A549 (cell line): ENCODE measurements at regions not wholly inside any gene's neighbourhood (a gene's known extent, or its start where the extent isn't known, plus 50 kb on each side); places are given as distances from the start of the nearest gene placed in this dataset.

ENCODE experiments used
- ATAC-seq, 2 experiments: fragments of 200-7000 bp in 1 of 2; fragments of >200 bp in 1 of 2; cut with Nextera tagmentation in 1 of 2; cut with Tn5 transposase in 1 of 2; 3 replicates each; pipeline versions ENCODE4 v1.8.0 to v1.9.1; 2018 to 2020; ENCODE audit warnings: mild to moderate bottlenecking in 1 of 2, moderate library complexity in 1 of 2
- CTCF ChIA-PET: fragments of 300-600 bp; sonication (Branson Sonifier 250); formaldehyde crosslinking; extraction: SDS; loops from one replicate; lab custom pipeline; 2021; ENCODE audit warnings: antibody characterized with exemption, inconsistent platforms; lab: Yijun Ruan, JAX
- POLR2A ChIA-PET: fragments of 350-600 bp; formaldehyde crosslinking; extraction: SDS; loops from one replicate; lab custom pipeline; 2021; ENCODE audit warnings: antibody characterized with exemption, inconsistent platforms; lab: Yijun Ruan, JAX
- DNase-seq, 2 experiments: peaks; one replicate each; pipeline versions ENCODE4 v3.0.0 to v3.0.0-alpha.2; 2011 to 2016; ENCODE audit warnings: low read depth in 1 of 2, low spot score in 1 of 2
- FAIRE-seq: peaks from 2 replicates; lab custom pipeline; 2011; peaks lifted over from hg19 to GRCh38; lab: Jason Lieb, UNC
- H3K27ac ChIP-seq, 2 experiments: fragments of >200 bp; sonication (Bioruptor Twin); formaldehyde crosslinking; 3 replicates each; pipeline ENCODE4 v1.5.1; 2016 to 2017
- H3K4me1 ChIP-seq: fragments of >200 bp; sonication (Bioruptor Twin); formaldehyde crosslinking; 3 replicates; pipeline ENCODE4 v1.6.1; 2016
- H3K4me2 ChIP-seq: fragments of >200 bp; sonication (Bioruptor Twin); formaldehyde crosslinking; 3 replicates; pipeline ENCODE4 v1.6.1; 2016
- H3K4me3 ChIP-seq: fragments of >200 bp; sonication (Bioruptor Twin); formaldehyde crosslinking; 3 replicates; pipeline ENCODE4 v1.5.1; 2016
- H3K9me3 ChIP-seq: fragments of >200 bp; sonication (Bioruptor Twin); formaldehyde crosslinking; 3 replicates; pipeline ENCODE4 v1.6.1; 2016
- ATOH8 ChIP-seq: fragments of 250-450 bp; sonication (Bioruptor Pico); IDR thresholded peaks from 2 replicates; pipeline ENCODE4 v1.5.0; 2020; ENCODE audit warnings: low read depth, mild to moderate bottlenecking, moderate library complexity
- BCL3 ChIP-seq: fragments of >200 bp; sonication (Bioruptor Twin); formaldehyde crosslinking; IDR thresholded peaks from 3 replicates; pipeline ENCODE4 v1.6.1; 2016
- CEBPB ChIP-seq, 2 experiments: fragments of >200 bp in 1 of 2; sonication (Bioruptor Twin) in 1 of 2; formaldehyde crosslinking in 1 of 2; IDR thresholded peaks; 2 replicates each; pipeline ENCODE4 v1.6.1; 2012 to 2016
- CTCF ChIP-seq: fragments of >200 bp; sonication (Bioruptor Twin); formaldehyde crosslinking; IDR thresholded peaks from 3 replicates; pipeline ENCODE4 v1.5.1; 2016
- E2F6 ChIP-seq: IDR thresholded peaks from 2 replicates; pipeline ENCODE4 v1.6.1; 2012; ENCODE audit warnings: low read depth, borderline replicate concordance
- EHMT2 ChIP-seq: fragments of 200-600 bp; sonication (generic); IDR thresholded peaks from 2 replicates; pipeline ENCODE4 v1.6.1; 2016; ENCODE audit warnings: antibody characterized with exemption, low read depth, mild to moderate bottlenecking, moderate library complexity
- EP300 ChIP-seq, 2 experiments: fragments of >200 bp; sonication (Bioruptor Twin); formaldehyde crosslinking; IDR thresholded peaks; 2 replicates in 1 of 2; 3 replicates in 1 of 2; pipeline ENCODE4 v1.6.1; 2016 to 2017
- ESRRA ChIP-seq: fragments of 150-350 bp; IDR thresholded peaks from 2 replicates; pipeline ENCODE4 v1.6.1; 2014; ENCODE audit warnings: mild to moderate bottlenecking, low read length, borderline replicate concordance
- FOSL2 ChIP-seq, 2 experiments: fragments of 450-650 bp in 1 of 2; fragments of >200 bp in 1 of 2; sonication (Bioruptor Twin) in 1 of 2; formaldehyde crosslinking; IDR thresholded peaks; 2 replicates each; pipeline versions ENCODE4 v1.5.0 to v1.6.1; 2016 to 2020; ENCODE audit warnings: mild to moderate bottlenecking in 1 of 2, moderate library complexity in 1 of 2
- GATA3 ChIP-seq: IDR thresholded peaks from 2 replicates; pipeline ENCODE4 v1.6.1; 2012; ENCODE audit warnings: borderline replicate concordance
- HDAC2 ChIP-seq: fragments of 200-600 bp; sonication (generic); IDR thresholded peaks from 2 replicates; pipeline ENCODE4 v1.6.1; 2016
- JUN ChIP-seq, 2 experiments: fragments of >200 bp; sonication (Bioruptor Twin); formaldehyde crosslinking; IDR thresholded peaks; 2 replicates in 1 of 2; 3 replicates in 1 of 2; pipeline ENCODE4 v1.6.1; 2016 to 2017
- JUNB ChIP-seq: fragments of >200 bp; sonication (Bioruptor Twin); formaldehyde crosslinking; IDR thresholded peaks from 2 replicates; pipeline ENCODE4 v1.6.1; 2016
- KDM1A ChIP-seq: fragments of 200-600 bp; sonication (generic); IDR thresholded peaks from 2 replicates; pipeline ENCODE4 v1.6.1; 2016; ENCODE audit warnings: low read depth, mild to moderate bottlenecking
- KDM5A ChIP-seq: fragments of 200-600 bp; sonication (generic); IDR thresholded peaks from 2 replicates; pipeline ENCODE4 v1.6.1; 2016; ENCODE audit warnings: antibody characterized with exemption, mild to moderate bottlenecking
- MAFK ChIP-seq: fragments of 450-650 bp; IDR thresholded peaks from 2 replicates; pipeline ENCODE4 v1.6.1; 2014; ENCODE audit not compliant: partially characterized antibody
- MAX ChIP-seq: IDR thresholded peaks from 2 replicates; pipeline ENCODE4 v1.6.1; 2012
- NR3C1 ChIP-seq: fragments of >200 bp; sonication (Bioruptor Twin); formaldehyde crosslinking; IDR thresholded peaks from 3 replicates; pipeline ENCODE4 v1.6.1; 2017
- PHF8 ChIP-seq: fragments of 200-600 bp; sonication (generic); IDR thresholded peaks from 2 replicates; pipeline ENCODE4 v1.6.1; 2016; ENCODE audit warnings: low read depth, mild to moderate bottlenecking, antibody characterized with exemption, moderate library complexity, borderline replicate concordance
- RAD21 ChIP-seq, 2 experiments: fragments of >200 bp in 1 of 2; sonication (Bioruptor Twin) in 1 of 2; formaldehyde crosslinking in 1 of 2; IDR thresholded peaks in 1 of 2; conservative IDR thresholded peaks in 1 of 2; 2 replicates in 1 of 2; 3 replicates in 1 of 2; pipeline ENCODE4 v1.6.1; 2012 to 2018; ENCODE audit warnings: inconsistent platforms in 1 of 2
- SMC3 ChIP-seq: fragments of >200 bp; sonication (Bioruptor Twin); formaldehyde crosslinking; IDR thresholded peaks from 3 replicates; pipeline ENCODE4 v1.6.1; 2018; ENCODE audit warnings: inconsistent platforms
- ZFP36 ChIP-seq: fragments of 450-650 bp; IDR thresholded peaks from 2 replicates; pipeline ENCODE4 v1.6.1; 2014; ENCODE audit warnings: borderline replicate concordance; ENCODE audit not compliant: partially characterized antibody
- ZSCAN20 ChIP-seq: fragments of 250-450 bp; sonication (Bioruptor Pico); IDR thresholded peaks from 2 replicates; pipeline ENCODE4 v1.8.0; 2022; ENCODE audit warnings: mild to moderate bottlenecking, moderate library complexity
- WGBS: methylation state at CpG from one replicate; pipeline ENCODE4 v1.1.6; 2017; ENCODE audit errors: missing lambda C conversion rate; 5-methylcytosine and 5-hydroxymethylcytosine counted together

GRCh38 chr2:180520921-180521581, 459.4 kb upstream of the UBE2E3 start:
- peak overlapping the region; percentile 5 to 62; a peak in 4 of 6 replicates for H3K27ac ChIP-seq
- TF ChIP-seq FOSL2 (IDR thresholded peaks at IDR 0.05) (peak; percentile 79), FOSL2 (CRISPR knock-in tag; IDR thresholded peaks at IDR 0.05) (peak; percentile 88), EHMT2 (no peak), GATA3 (peak; percentile 77; the same call in 1 of the 2 replicates), EP300 (IDR thresholded peaks at IDR 0.05) (peak in 1 of 2 experiments; percentile 47; a peak in 1 of 5 replicates), ATOH8 (CRISPR knock-in tag) (no peak), JUNB (peak; percentile 94), NR3C1 (no peak), E2F6 (no peak), KDM1A (no peak), BCL3 (0 out of 3 replicates have a peak, but pooled peaks have one; percentile 38), MAX (peak; percentile 65), ESRRA (no peak), SMC3 (peak; percentile 17; the same call in 1 of the 3 replicates), CEBPB (IDR thresholded peaks at IDR 0.05) (peak; percentile 58 to 82), KDM5A (no peak), RAD21 (conservative IDR thresholded peaks at IDR 0.05 in 1 of 2, IDR thresholded peaks at IDR 0.05 in 1 of 2) (0 out of 5 replicates have a peak, but pooled peaks have one; percentile 5 to 41), PHF8 (no peak), JUN (IDR thresholded peaks at IDR 0.05) (peak; percentile 18 to 71; a peak in 1 of 5 replicates), HDAC2 (no peak), MAFK (peak; percentile 1)
- peak; percentile 71 to 74 for ATAC-seq
- 6% methylated on average over 4 of the region's 4 CpGs for WGBS
- peak; percentile 28 to 66 for DNase-seq
- no peaks in the 10 kb centered on the region; the same call in 2 of the 3 replicates for H3K9me3 ChIP-seq
- POLR2A ChIA-PET = interaction anchor here (1.6 kb wide), 1 partner anchor 459 kb away, joined by 10 read pairs; the partner anchor contains the start of gene UBE2E3
- peaks cover 48% of the 10 kb centered on the region for H3K4me1 ChIP-seq
- peak; percentile 18 for FAIRE-seq
- CTCF ChIA-PET = interaction anchor here (1.4 to 1.6 kb wide), 2 partner anchors 460 to 537 kb away, joined by 5 to 8 read pairs; partner anchors contain the start of gene UBE2E3
- no peak overlapping the region for H3K4me3 ChIP-seq
- peak overlapping the region; percentile 60 for H3K4me2 ChIP-seq

- DNase-seq (peak in 1 of 2 experiments; percentile 22), ATAC-seq (peak; percentile 72 to 78; a peak in 5 of 6 replicates), FAIRE-seq (no peak)
- Histone ChIP-seq H3K4me2 (peak overlapping the region; percentile 60; the same call in 2 of the 3 replicates), H3K4me3 (no peak overlapping the region), H3K27ac (peak overlapping the region in 1 of 2 experiments; percentile 62; a peak in 3 of 6 replicates), H3K4me1 (peaks cover 48% of the 10 kb centered on the region), H3K9me3 (no peaks in the 10 kb centered on the region; the same call in 2 of the 3 replicates)
- ChIA-PET CTCF (interaction anchor here (1.0 to 1.6 kb wide), 4 partner anchors 22 to 946 kb away, joined by 3 to 8 read pairs (median 4); partner anchors contain the start of gene UBE2E3), POLR2A (interaction anchor here (1.6 kb wide), 1 partner anchor 460 kb away, joined by 10 read pairs; the partner anchor contains the start of gene UBE2E3)
- TF ChIP-seq CTCF (0 out of 3 replicates have a peak, but pooled peaks have one; percentile 16), ZSCAN20 (CRISPR knock-in tag) (no peak), ZFP36 (no peak), RAD21 (conservative IDR thresholded peaks at IDR 0.05 in 1 of 2, IDR thresholded peaks at IDR 0.05 in 1 of 2) (peak in 1 of 2 experiments; percentile 41), JUN (IDR thresholded peaks at IDR 0.05) (no peak), JUNB (no peak)
These were observed 460.2 kb upstream of the UBE2E3 start for GRCh38 chr2:180520206-180520605.
